B cell (primary cell): ENCODE measurements at regions not wholly inside any gene's neighbourhood (a gene's known extent, or its start where the extent isn't known, plus 50 kb on each side); places are given as distances from the start of the nearest gene placed in this dataset.

Experiments used
- CTCF ChIP-seq: fragments of 200-600 bp; IDR thresholded peaks from one replicate; pipeline ENCODE4 v1.8.0; 2022; ENCODE audit warnings: antibody characterized with exemption, mild to moderate bottlenecking
- EZH2 ChIP-seq: IDR thresholded peaks from 2 replicates; pipeline ENCODE4 v1.6.1; 2012; ENCODE audit warnings: borderline replicate concordance, low read depth, mild to moderate bottlenecking, moderate library complexity, low read length; ENCODE audit not compliant: insufficient read depth, poor library complexity, severe bottlenecking

GRCh38 chr1:95780836-95781235 is 546.8 kb downstream of the RWDD3 start:
- TF ChIP-seq CTCF (no peak), EZH2 (no peak)
